ENCODE measurements at regions not wholly inside any gene's neighbourhood (a gene's known extent, or its start where the extent isn't known, plus 50 kb on each side); places are given as distances from the start of the nearest gene placed in this dataset.

GRCh38 chr3:76715426-76715825 lies 324.5 kb upstream of the ROBO2 start:
- Histone ChIP-seq H2AK5ac (ENCODE audit: low read depth, low read length) (no peak overlapping the region), H3K14ac (ENCODE audit: low read length) (no peak overlapping the region), H3K27ac (replicated peaks; ENCODE audit: low read length) (no peak overlapping the region), H3K27me3 (ENCODE audit: control insufficient read depth in 3 of 3, insufficient read depth in 3 of 3, low read depth in 1 of 3, low read length in 3 of 3) (no peaks in the 10 kb centered on the region), H2BK12ac (ENCODE audit: low read length) (no peak overlapping the region), H3K36me3 (replicated peaks in 1 of 2; ENCODE audit: control insufficient read depth in 2 of 2, insufficient read depth in 2 of 2, low read length in 2 of 2) (no peaks in the 10 kb centered on the region), H3K9ac (ENCODE audit: low read depth, low read length, poor library complexity) (no peak overlapping the region), H3K4me1 (ENCODE audit: control insufficient read depth in 2 of 2, insufficient read depth in 1 of 2, low read depth in 1 of 2, low read length in 2 of 2) (no peaks in the 10 kb centered on the region), H2BK5ac (ENCODE audit: low read length) (no peak overlapping the region), H3K9me3 (replicated peaks in 1 of 2; ENCODE audit: control insufficient read depth in 2 of 2, insufficient read depth in 1 of 2, low read depth in 1 of 2, low read length in 2 of 2) (no peaks in the 10 kb centered on the region), H2BK15ac (ENCODE audit: low read length) (no peak overlapping the region), H3K4me3 (ENCODE audit: low read length in 2 of 2) (no peak overlapping the region), H3K79me1 (ENCODE audit: low read depth, low read length) (no peaks in the 10 kb centered on the region), H4K8ac (ENCODE audit: low read depth, low read length) (no peak overlapping the region), H2BK120ac (ENCODE audit: low read depth, low read length) (no peak overlapping the region), H3K18ac (ENCODE audit: low read length) (no peak overlapping the region), H2AFZ (ENCODE audit: low read length) (no peak overlapping the region), H3K23ac (ENCODE audit: low read depth, low read length, poor library complexity) (no peak overlapping the region), H4K91ac (ENCODE audit: low read depth, low read length, poor library complexity) (no peak overlapping the region), H3K4me2 (ENCODE audit: insufficient read depth, low read length, poor library complexity, severe bottlenecking) (no peak overlapping the region), H3K4ac (ENCODE audit: low read length) (no peak overlapping the region)
- no peak for DNase-seq (ENCODE audit: low spot score)
- whole genome bisulfite sequencing, 2 donors (ENCODE audit: extremely low coverage in 2 of 2, insufficient read length in 2 of 2, insufficient replicate concordance in 1 of 2) = no CpG with 5 or more reads among the region's 1 CpG

- Histone ChIP-seq H3K27ac (replicated peaks; ENCODE audit: low read length) (no peak overlapping the region), H2AFZ (ENCODE audit: low read length) (no peak overlapping the region), H2AK5ac (ENCODE audit: low read depth, low read length) (no peak overlapping the region), H2BK15ac (ENCODE audit: low read length) (no peak overlapping the region), H3K4ac (ENCODE audit: low read length) (no peak overlapping the region), H3K4me3 (ENCODE audit: low read length in 2 of 2) (no peak overlapping the region), H3K9ac (ENCODE audit: low read depth, low read length, poor library complexity) (no peak overlapping the region), H3K79me1 (ENCODE audit: low read depth, low read length) (no peaks in the 10 kb centered on the region), H3K9me3 (replicated peaks in 1 of 2; ENCODE audit: control insufficient read depth in 2 of 2, insufficient read depth in 1 of 2, low read depth in 1 of 2, low read length in 2 of 2) (no peaks in the 10 kb centered on the region), H4K91ac (ENCODE audit: low read depth, low read length, poor library complexity) (no peak overlapping the region), H3K27me3 (ENCODE audit: control insufficient read depth in 3 of 3, insufficient read depth in 3 of 3, low read depth in 1 of 3, low read length in 3 of 3) (no peaks in the 10 kb centered on the region), H3K18ac (ENCODE audit: low read length) (no peak overlapping the region), H2BK12ac (ENCODE audit: low read length) (no peak overlapping the region), H3K4me1 (ENCODE audit: control insufficient read depth in 2 of 2, insufficient read depth in 1 of 2, low read depth in 1 of 2, low read length in 2 of 2) (no peaks in the 10 kb centered on the region), H3K36me3 (replicated peaks in 1 of 2; ENCODE audit: control insufficient read depth in 2 of 2, insufficient read depth in 2 of 2, low read length in 2 of 2) (no peaks in the 10 kb centered on the region), H2BK5ac (ENCODE audit: low read length) (no peak overlapping the region), H3K23ac (ENCODE audit: low read depth, low read length, poor library complexity) (no peak overlapping the region), H4K8ac (ENCODE audit: low read depth, low read length) (no peak overlapping the region), H3K4me2 (ENCODE audit: insufficient read depth, low read length, poor library complexity, severe bottlenecking) (no peak overlapping the region), H3K14ac (ENCODE audit: low read length) (no peak overlapping the region), H2BK120ac (ENCODE audit: low read depth, low read length) (no peak overlapping the region)
- WGBS, 2 donors (ENCODE audit: extremely low coverage in 2 of 2, insufficient read length in 2 of 2, insufficient replicate concordance in 1 of 2) = no CpG with 5 or more reads among the region's 2 CpGs
- no peak for DNase-seq (ENCODE audit: low spot score)
Observed at GRCh38 chr3:76723366-76723765, 316.5 kb upstream of the ROBO2 start.

GRCh38 chr3:76724075-76724474 lies 315.8 kb upstream of the ROBO2 start:
- H3K9me3 ChIP-seq (replicated peaks in 1 of 2; ENCODE audit: control insufficient read depth in 2 of 2, insufficient read depth in 1 of 2, low read depth in 1 of 2, low read length in 2 of 2) = no peaks in the 10 kb centered on the region
- H3K18ac ChIP-seq (ENCODE audit: low read length) = no peak overlapping the region
- H3K4me1 ChIP-seq (ENCODE audit: control insufficient read depth in 2 of 2, insufficient read depth in 1 of 2, low read depth in 1 of 2, low read length in 2 of 2) = no peaks in the 10 kb centered on the region
- H4K8ac ChIP-seq (ENCODE audit: low read depth, low read length) = no peak overlapping the region
- H3K36me3 ChIP-seq (replicated peaks in 1 of 2; ENCODE audit: control insufficient read depth in 2 of 2, insufficient read depth in 2 of 2, low read length in 2 of 2) = no peaks in the 10 kb centered on the region
- H2BK12ac ChIP-seq (ENCODE audit: low read length) = no peak overlapping the region
- H3K4ac ChIP-seq (ENCODE audit: low read length) = no peak overlapping the region
- no peak overlapping the region for H3K23ac ChIP-seq (ENCODE audit: low read depth, low read length, poor library complexity)
- H3K27ac ChIP-seq (replicated peaks; ENCODE audit: low read length) = no peak overlapping the region
- H4K91ac ChIP-seq (ENCODE audit: low read depth, low read length, poor library complexity) = no peak overlapping the region
- WGBS, 2 donors (ENCODE audit: extremely low coverage in 2 of 2, insufficient read length in 2 of 2, insufficient replicate concordance in 1 of 2) = no CpG with 5 or more reads among the region's 1 CpG
- no peak overlapping the region for H3K4me2 ChIP-seq (ENCODE audit: insufficient read depth, low read length, poor library complexity, severe bottlenecking)
- H3K9ac ChIP-seq (ENCODE audit: low read depth, low read length, poor library complexity) = no peak overlapping the region
- no peaks in the 10 kb centered on the region for H3K79me1 ChIP-seq (ENCODE audit: low read depth, low read length)
- no peaks in the 10 kb centered on the region for H3K27me3 ChIP-seq (ENCODE audit: control insufficient read depth in 3 of 3, insufficient read depth in 3 of 3, low read depth in 1 of 3, low read length in 3 of 3)
- DNase-seq (ENCODE audit: low spot score) = no peak
- no peak overlapping the region for H2AFZ ChIP-seq (ENCODE audit: low read length)
- no peak overlapping the region for H2AK5ac ChIP-seq (ENCODE audit: low read depth, low read length)
- no peak overlapping the region for H2BK5ac ChIP-seq (ENCODE audit: low read length)
- no peak overlapping the region for H2BK120ac ChIP-seq (ENCODE audit: low read depth, low read length)
- no peak overlapping the region for H2BK15ac ChIP-seq (ENCODE audit: low read length)
- H3K4me3 ChIP-seq (ENCODE audit: low read length in 2 of 2) = no peak overlapping the region
- H3K14ac ChIP-seq (ENCODE audit: low read length) = no peak overlapping the region

DNA sequence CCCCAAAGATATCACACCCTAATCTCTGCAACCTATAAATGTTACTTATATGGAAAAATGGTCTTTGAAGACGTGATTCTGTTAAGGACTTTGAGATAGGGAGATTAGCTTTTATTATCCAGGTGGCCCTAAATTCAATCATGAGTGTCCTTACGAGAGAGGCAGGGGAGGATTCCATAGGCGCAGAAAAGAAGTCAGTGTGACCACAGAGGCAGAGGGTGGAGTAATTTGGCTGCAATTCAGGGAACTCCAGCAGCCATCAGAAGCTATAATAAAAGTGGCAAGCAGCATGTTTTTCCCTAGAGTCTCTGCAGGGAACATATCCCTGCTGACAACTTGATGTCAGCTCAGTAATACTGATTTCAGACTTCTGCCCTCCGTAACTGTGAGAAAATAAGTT lies 315.2 kb upstream of the ROBO2 start:
- no peak for DNase-seq (ENCODE audit: low spot score)
- H2BK12ac ChIP-seq (ENCODE audit: low read length) = no peak overlapping the region
- H3K4ac ChIP-seq (ENCODE audit: low read length) = no peak overlapping the region
- H4K91ac ChIP-seq (ENCODE audit: low read depth, low read length, poor library complexity) = no peak overlapping the region
- H3K36me3 ChIP-seq (replicated peaks in 1 of 2; ENCODE audit: control insufficient read depth in 2 of 2, insufficient read depth in 2 of 2, low read length in 2 of 2) = no peaks in the 10 kb centered on the region
- H2AK5ac ChIP-seq (ENCODE audit: low read depth, low read length) = no peak overlapping the region
- no peak overlapping the region for H2AFZ ChIP-seq (ENCODE audit: low read length)
- no peak overlapping the region for H3K4me3 ChIP-seq (ENCODE audit: low read length in 2 of 2)
- no peaks in the 10 kb centered on the region for H3K4me1 ChIP-seq (ENCODE audit: control insufficient read depth in 2 of 2, insufficient read depth in 1 of 2, low read depth in 1 of 2, low read length in 2 of 2)
- no peak overlapping the region for H2BK15ac ChIP-seq (ENCODE audit: low read length)
- no peak overlapping the region for H3K4me2 ChIP-seq (ENCODE audit: insufficient read depth, low read length, poor library complexity, severe bottlenecking)
- no peak overlapping the region for H3K14ac ChIP-seq (ENCODE audit: low read length)
- no peak overlapping the region for H3K18ac ChIP-seq (ENCODE audit: low read length)
- no peak overlapping the region for H4K8ac ChIP-seq (ENCODE audit: low read depth, low read length)
- no peaks in the 10 kb centered on the region for H3K27me3 ChIP-seq (ENCODE audit: control insufficient read depth in 3 of 3, insufficient read depth in 3 of 3, low read depth in 1 of 3, low read length in 3 of 3)
- H3K9ac ChIP-seq (ENCODE audit: low read depth, low read length, poor library complexity) = no peak overlapping the region
- no peak overlapping the region for H2BK120ac ChIP-seq (ENCODE audit: low read depth, low read length)
- no peaks in the 10 kb centered on the region for H3K9me3 ChIP-seq (replicated peaks in 1 of 2; ENCODE audit: control insufficient read depth in 2 of 2, insufficient read depth in 1 of 2, low read depth in 1 of 2, low read length in 2 of 2)
- H3K79me1 ChIP-seq (ENCODE audit: low read depth, low read length) = no peaks in the 10 kb centered on the region
- WGBS, 2 donors (ENCODE audit: extremely low coverage in 2 of 2, insufficient read length in 2 of 2, insufficient replicate concordance in 1 of 2) = no CpG with 5 or more reads among the region's 4 CpGs
- H2BK5ac ChIP-seq (ENCODE audit: low read length) = no peak overlapping the region
- H3K27ac ChIP-seq (replicated peaks; ENCODE audit: low read length) = no peak overlapping the region
- H3K23ac ChIP-seq (ENCODE audit: low read depth, low read length, poor library complexity) = no peak overlapping the region

Data from neuronal stem cell (in vitro differentiated cells).